SJCRH30 (cell line): ENCODE measurements at regions not wholly inside any gene's neighbourhood (a gene's known extent, or its start where the extent isn't known, plus 50 kb on each side); places are given as distances from the start of the nearest gene placed in this dataset.
A peak's percentile ranks its signal among the peaks of the same experiment; 100 is the strongest.

Experiments used
- DNase-seq, 2 experiments: peaks; one replicate each; pipeline ENCODE4 v3.0.0-alpha.2; 2015 to 2020
- H3K27ac ChIP-seq: fragments of 250-450 bp; sonication (Bioruptor Pico); 2 replicates; pipeline ENCODE4 v1.5.1; 2020; ENCODE audit warnings: mild to moderate bottlenecking, moderate library complexity
- H3K27me3 ChIP-seq: fragments of 250-450 bp; sonication (Bioruptor Pico); 2 replicates; pipeline ENCODE4 v1.5.1; 2020; ENCODE audit warnings: mild to moderate bottlenecking, moderate library complexity
- H3K36me3 ChIP-seq: fragments of 250-450 bp; sonication (Bioruptor Pico); 2 replicates; pipeline ENCODE4 v1.5.1; 2020; ENCODE audit warnings: mild to moderate bottlenecking, moderate library complexity
- H3K4me1 ChIP-seq: fragments of 250-450 bp; sonication (Bioruptor Pico); 2 replicates; pipeline ENCODE4 v1.5.1; 2020; ENCODE audit warnings: mild to moderate bottlenecking, moderate library complexity
- H3K4me3 ChIP-seq: fragments of 250-450 bp; sonication (Bioruptor Pico); 2 replicates; pipeline ENCODE4 v1.5.1; 2020; ENCODE audit warnings: mild to moderate bottlenecking, moderate library complexity
- H3K9me3 ChIP-seq: fragments of 250-450 bp; sonication (Bioruptor Pico); replicated peaks from 2 replicates; pipeline ENCODE4 v1.5.1; 2020; ENCODE audit warnings: mild to moderate bottlenecking, moderate library complexity

DNA sequence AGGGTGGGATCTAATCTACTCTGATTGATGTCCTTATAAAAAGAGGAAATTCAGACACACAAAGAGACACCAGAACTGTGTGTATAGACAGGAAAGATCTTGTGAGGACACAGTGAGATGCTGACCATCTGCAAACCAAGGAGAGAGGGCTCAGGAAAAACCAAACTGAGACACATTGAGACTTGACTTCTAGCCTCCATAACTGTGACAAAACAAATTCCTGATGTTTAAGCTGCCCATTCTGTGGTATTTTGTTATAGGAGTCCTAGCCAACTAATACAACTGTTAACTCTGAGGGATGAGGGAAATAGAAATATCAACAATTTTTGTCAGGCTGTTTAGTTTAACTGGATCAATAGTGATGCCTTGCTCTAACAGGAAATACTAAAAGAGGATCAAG, 93.4 kb upstream of the COL3A1 start:
- Histone ChIP-seq H3K27ac (no peak overlapping the region), H3K27me3 (no peaks in the 10 kb centered on the region)
- no peak for DNase-seq

DNA sequence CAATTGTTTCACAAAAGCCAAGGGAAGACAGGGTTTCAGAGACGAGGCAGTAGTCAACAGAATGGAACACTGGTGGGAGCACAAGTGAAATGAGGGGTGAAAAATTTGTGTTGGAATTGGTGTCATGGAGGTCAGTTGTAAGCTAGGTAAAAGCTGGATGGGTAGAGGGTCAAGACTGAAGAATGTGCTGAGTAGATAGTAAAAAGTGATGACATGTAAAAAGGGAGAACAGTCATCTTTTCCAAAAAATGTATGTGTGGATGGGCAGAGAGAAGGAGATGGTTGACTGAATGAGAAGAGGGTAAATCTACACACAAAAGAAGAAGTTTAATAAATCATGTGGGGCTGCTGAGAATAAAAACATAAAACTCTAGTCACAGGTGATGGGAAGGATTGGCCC, 92.7 kb upstream of the COL3A1 start:
- H3K36me3 ChIP-seq, result no peaks in the 10 kb centered on the region
- no peak overlapping the region for H3K4me3 ChIP-seq
- no peaks in the 10 kb centered on the region; the same call in 1 of the 2 replicates for H3K9me3 ChIP-seq
- H3K27me3 ChIP-seq, result no peaks in the 10 kb centered on the region
- DNase-seq, result no peak
- no peak overlapping the region for H3K27ac ChIP-seq
- peaks cover 10% of the 10 kb centered on the region for H3K4me1 ChIP-seq

More for the DNA sequence above, 93.4 kb upstream of the COL3A1 start:
- Histone ChIP-seq H3K36me3 (no peaks in the 10 kb centered on the region), H3K9me3 (no peaks in the 10 kb centered on the region; the same call in 1 of the 2 replicates), H3K4me3 (no peak overlapping the region), H3K4me1 (peaks cover 10% of the 10 kb centered on the region)

GRCh38 chr2:188884046-188884445, 90.1 kb upstream of the COL3A1 start:
- H3K27me3 ChIP-seq, result no peaks in the 10 kb centered on the region
- DNase-seq, result peak in 1 of 2 experiments; percentile 62
- H3K36me3 ChIP-seq, result no peaks in the 10 kb centered on the region
- peak overlapping the region; percentile 1; the same call in 1 of the 2 replicates for H3K27ac ChIP-seq
- H3K4me1 ChIP-seq, result peaks cover 10% of the 10 kb centered on the region
- H3K4me3 ChIP-seq, result no peak overlapping the region
- H3K9me3 ChIP-seq, result peaks cover 7% of the 10 kb centered on the region

GRCh38 chr2:188884517-188884916, 89.7 kb upstream of the COL3A1 start:
- Histone ChIP-seq H3K36me3 (no peaks in the 10 kb centered on the region), H3K9me3 (peaks cover 9% of the 10 kb centered on the region), H3K4me1 (peaks cover 10% of the 10 kb centered on the region), H3K27ac (no peak overlapping the region; the same call in 1 of the 2 replicates), H3K27me3 (no peaks in the 10 kb centered on the region), H3K4me3 (no peak overlapping the region)
- DNase-seq, result no peak

GRCh38 chr2:188889187-188889586, 85.0 kb upstream of the COL3A1 start:
- Histone ChIP-seq H3K27me3 (no peaks in the 10 kb centered on the region), H3K36me3 (no peaks in the 10 kb centered on the region), H3K9me3 (peaks cover 9% of the 10 kb centered on the region), H3K4me3 (no peak overlapping the region), H3K27ac (no peak overlapping the region), H3K4me1 (peaks cover 4% of the 10 kb centered on the region)
- DNase-seq, result no peak

DNA sequence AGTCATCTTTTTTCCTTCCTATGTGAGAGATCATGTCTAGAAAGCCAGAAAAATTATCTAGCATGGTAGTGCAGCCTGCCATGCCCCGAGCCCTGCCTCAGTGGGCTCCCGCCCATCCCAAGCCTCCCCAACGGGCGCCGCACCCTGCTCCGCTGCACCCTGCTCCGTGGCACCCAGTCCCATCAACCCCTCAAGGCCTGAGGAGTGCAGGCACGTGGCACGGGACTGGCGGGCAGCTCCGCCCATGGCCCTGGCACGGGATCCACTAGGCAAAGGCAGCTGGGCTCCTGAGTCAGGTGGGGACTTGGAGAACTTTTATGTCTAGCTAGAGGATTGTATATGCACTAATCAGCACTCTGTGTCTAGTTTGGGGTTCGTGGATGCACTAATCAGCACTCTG, 83.4 kb upstream of the COL3A1 start:
- no peak overlapping the region for H3K4me3 ChIP-seq
- H3K4me1 ChIP-seq, result no peaks in the 10 kb centered on the region
- no peak overlapping the region for H3K27ac ChIP-seq
- H3K36me3 ChIP-seq, result no peaks in the 10 kb centered on the region
- no peaks in the 10 kb centered on the region for H3K27me3 ChIP-seq
- no peak for DNase-seq
- H3K9me3 ChIP-seq, result peaks cover 9% of the 10 kb centered on the region

DNA sequence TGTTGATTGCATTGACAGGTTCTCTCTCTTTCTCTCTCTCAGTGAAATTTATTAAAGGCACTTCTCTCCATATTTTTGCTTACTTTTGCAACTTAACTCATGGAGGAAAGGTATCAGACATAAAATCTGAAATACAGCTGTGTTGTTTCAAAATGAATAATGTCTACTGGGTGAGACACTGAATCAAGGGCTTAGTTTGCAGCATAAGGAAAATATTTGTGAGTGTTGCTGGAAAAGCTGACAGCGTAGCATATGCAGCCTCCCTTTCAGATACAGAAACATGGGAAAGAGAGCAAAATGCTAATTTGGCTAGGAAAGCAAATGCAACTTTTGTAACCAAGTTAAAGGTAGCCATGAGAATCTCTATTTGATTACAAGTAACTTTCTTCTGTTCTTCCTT, 81.5 kb upstream of the COL3A1 start:
- no peak for DNase-seq
- no peaks in the 10 kb centered on the region for H3K4me1 ChIP-seq
- no peaks in the 10 kb centered on the region for H3K36me3 ChIP-seq
- no peak overlapping the region for H3K4me3 ChIP-seq
- no peaks in the 10 kb centered on the region for H3K27me3 ChIP-seq
- H3K9me3 ChIP-seq, result peaks cover 9% of the 10 kb centered on the region
- no peak overlapping the region for H3K27ac ChIP-seq

GRCh38 chr2:188893972-188894371, 80.2 kb upstream of the COL3A1 start:
- Histone ChIP-seq H3K27ac (no peak overlapping the region), H3K27me3 (no peaks in the 10 kb centered on the region), H3K4me1 (no peaks in the 10 kb centered on the region), H3K36me3 (no peaks in the 10 kb centered on the region), H3K4me3 (no peak overlapping the region), H3K9me3 (peaks cover 3% of the 10 kb centered on the region)
- DNase-seq, result no peak

DNA sequence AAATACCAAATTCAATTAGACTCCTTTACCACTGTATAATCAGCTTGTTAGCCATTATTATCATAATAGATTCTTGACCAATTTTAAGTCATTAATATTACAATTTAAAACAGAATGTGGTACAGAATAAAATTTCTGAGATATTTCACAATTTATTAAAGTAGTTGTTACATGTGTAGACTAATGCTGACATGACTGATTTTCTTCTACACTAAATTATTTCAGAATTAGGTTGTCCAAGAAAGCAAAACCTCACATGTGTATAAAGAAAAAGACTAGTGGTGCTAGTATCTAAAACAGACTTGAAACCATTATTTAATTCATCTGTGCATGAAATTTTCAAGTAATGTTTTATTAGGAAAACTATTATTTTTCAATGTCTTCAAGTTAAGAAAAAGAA, 79.2 kb upstream of the COL3A1 start:
- H3K4me3 ChIP-seq, result no peak overlapping the region
- H3K27ac ChIP-seq, result no peak overlapping the region
- H3K9me3 ChIP-seq, result no peaks in the 10 kb centered on the region
- no peaks in the 10 kb centered on the region for H3K27me3 ChIP-seq
- no peaks in the 10 kb centered on the region for H3K4me1 ChIP-seq
- H3K36me3 ChIP-seq, result no peaks in the 10 kb centered on the region
- no peak for DNase-seq

- DNase-seq, result no peak
- H3K36me3 ChIP-seq, result no peaks in the 10 kb centered on the region
- H3K27ac ChIP-seq, result no peak overlapping the region
- no peaks in the 10 kb centered on the region for H3K9me3 ChIP-seq
- H3K27me3 ChIP-seq, result no peaks in the 10 kb centered on the region
- H3K4me3 ChIP-seq, result no peak overlapping the region
- peaks cover 2% of the 10 kb centered on the region; the same call in 1 of the 2 replicates for H3K4me1 ChIP-seq
These were observed 77.1 kb upstream of the COL3A1 start for GRCh38 chr2:188897096-188897495.

- no peak overlapping the region for H3K4me3 ChIP-seq
- no peaks in the 10 kb centered on the region for H3K9me3 ChIP-seq
- no peaks in the 10 kb centered on the region for H3K27me3 ChIP-seq
- no peaks in the 10 kb centered on the region for H3K36me3 ChIP-seq
- peaks cover 8% of the 10 kb centered on the region; the same call in 1 of the 2 replicates for H3K4me1 ChIP-seq
- no peak overlapping the region for H3K27ac ChIP-seq
- DNase-seq, result no peak
These were observed 75.9 kb upstream of the COL3A1 start for GRCh38 chr2:188898261-188898660.

- H3K4me3 ChIP-seq, result no peak overlapping the region
- H3K9me3 ChIP-seq, result no peaks in the 10 kb centered on the region; the same call in 1 of the 2 replicates
- DNase-seq, result peak in 1 of 2 experiments; percentile 37
- peaks cover 9% of the 10 kb centered on the region; the same call in 1 of the 2 replicates for H3K4me1 ChIP-seq
- no peak overlapping the region for H3K27ac ChIP-seq
- no peaks in the 10 kb centered on the region for H3K27me3 ChIP-seq
- H3K36me3 ChIP-seq, result no peaks in the 10 kb centered on the region
These were observed 71.2 kb upstream of the COL3A1 start for GRCh38 chr2:188902901-188903491.

GRCh38 chr2:188903740-188904139, 70.4 kb upstream of the COL3A1 start:
- Histone ChIP-seq H3K27ac (no peak overlapping the region), H3K36me3 (no peaks in the 10 kb centered on the region), H3K9me3 (no peaks in the 10 kb centered on the region; the same call in 1 of the 2 replicates), H3K27me3 (no peaks in the 10 kb centered on the region), H3K4me1 (peaks cover 9% of the 10 kb centered on the region; the same call in 1 of the 2 replicates), H3K4me3 (no peak overlapping the region)
- DNase-seq, result no peak

- Histone ChIP-seq H3K27me3 (no peaks in the 10 kb centered on the region), H3K4me3 (no peak overlapping the region), H3K27ac (no peak overlapping the region), H3K9me3 (no peaks in the 10 kb centered on the region; the same call in 1 of the 2 replicates), H3K4me1 (no peaks in the 10 kb centered on the region), H3K36me3 (no peaks in the 10 kb centered on the region)
- DNase-seq, result no peak
These were observed 65.1 kb upstream of the COL3A1 start for GRCh38 chr2:188909036-188909435.

DNA sequence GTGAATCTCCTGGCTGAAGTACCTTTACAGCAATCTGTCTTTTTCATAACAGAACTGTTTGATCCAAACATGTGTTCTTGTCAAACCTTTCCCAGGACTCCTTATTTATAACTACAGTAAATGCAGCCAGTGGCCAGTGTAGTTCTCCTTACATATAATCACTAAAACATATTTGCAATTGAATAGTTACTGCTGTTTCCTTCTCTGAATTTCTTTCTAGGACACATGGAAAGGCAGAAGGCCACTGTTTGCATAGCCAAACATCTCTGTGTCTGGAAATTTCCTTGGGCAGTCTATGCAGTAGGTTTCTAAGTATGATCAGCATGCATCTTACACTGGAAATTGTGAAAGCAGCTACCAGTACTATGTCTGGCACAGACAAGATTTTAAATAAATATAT, 57.4 kb upstream of the COL3A1 start:
- H3K4me3 ChIP-seq, result no peak overlapping the region
- no peaks in the 10 kb centered on the region for H3K9me3 ChIP-seq
- H3K4me1 ChIP-seq, result no peaks in the 10 kb centered on the region
- no peak overlapping the region for H3K27ac ChIP-seq
- H3K36me3 ChIP-seq, result no peaks in the 10 kb centered on the region
- DNase-seq, result no peak
- no peaks in the 10 kb centered on the region for H3K27me3 ChIP-seq

GRCh38 chr2:188917632-188918031, 56.5 kb upstream of the COL3A1 start:
- H3K9me3 ChIP-seq, result no peaks in the 10 kb centered on the region

More at GRCh38 chr2:188917632-188918031, 56.5 kb upstream of the COL3A1 start:
- no peak overlapping the region for H3K27ac ChIP-seq
- no peak overlapping the region for H3K4me3 ChIP-seq
- DNase-seq, result no peak
- no peaks in the 10 kb centered on the region for H3K36me3 ChIP-seq
- H3K4me1 ChIP-seq, result no peaks in the 10 kb centered on the region
- H3K27me3 ChIP-seq, result no peaks in the 10 kb centered on the region
